ENCODE measurements at regions not wholly inside any gene's neighbourhood (a gene's known extent, or its start where the extent isn't known, plus 50 kb on each side); places are given as distances from the start of the nearest gene placed in this dataset.

DNA sequence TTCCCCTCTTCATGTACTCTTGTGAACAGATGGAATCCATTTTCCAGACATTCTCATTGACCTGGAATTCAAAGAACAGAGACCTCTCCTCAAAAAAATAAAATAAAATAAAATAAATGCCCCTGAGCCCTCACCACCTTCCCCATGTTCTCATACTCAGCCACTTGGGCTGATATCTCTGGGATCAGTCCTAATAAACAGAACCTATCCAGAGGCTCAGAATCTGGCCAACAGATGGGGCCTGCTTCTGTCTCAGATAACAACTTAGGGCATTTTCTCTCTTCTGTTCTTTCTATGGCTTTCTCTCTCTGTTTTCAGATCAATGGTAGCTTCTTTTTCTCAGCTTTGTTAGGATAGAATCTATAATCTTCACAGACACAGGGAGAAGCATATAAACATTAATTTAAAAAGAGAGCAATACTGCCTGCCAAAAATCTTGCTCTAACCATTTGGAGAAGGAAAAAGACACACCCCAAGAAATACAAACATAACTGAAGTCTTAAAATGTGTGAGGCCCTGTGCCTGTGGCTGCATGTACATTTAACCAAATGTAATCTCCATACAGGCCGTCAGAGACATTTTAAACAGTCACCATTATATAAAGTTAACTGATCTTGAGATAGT is 907.1 kb downstream of the FAT4 start:
- no peaks in the 10 kb centered on the region for H3K4me1 Mint-ChIP-seq
- peaks cover 4% of the 10 kb centered on the region for H3K9me3 Mint-ChIP-seq
- H3K36me3 Mint-ChIP-seq = no peaks in the 10 kb centered on the region
- no peak overlapping the region for H3K4me3 Mint-ChIP-seq
- no peaks in the 10 kb centered on the region for H3K27me3 Mint-ChIP-seq
- H3K27ac Mint-ChIP-seq = no peak overlapping the region

- H3K27me3 Mint-ChIP-seq = no peaks in the 10 kb centered on the region
- no peaks in the 10 kb centered on the region for H3K4me1 Mint-ChIP-seq
- H3K36me3 Mint-ChIP-seq = no peaks in the 10 kb centered on the region
- no peak overlapping the region for H3K4me3 Mint-ChIP-seq
- no peak overlapping the region for H3K27ac Mint-ChIP-seq
- peaks cover 4% of the 10 kb centered on the region for H3K9me3 Mint-ChIP-seq
Observed at GRCh38 chr4:126223784-126224407, 909.1 kb downstream of the FAT4 start.

DNA sequence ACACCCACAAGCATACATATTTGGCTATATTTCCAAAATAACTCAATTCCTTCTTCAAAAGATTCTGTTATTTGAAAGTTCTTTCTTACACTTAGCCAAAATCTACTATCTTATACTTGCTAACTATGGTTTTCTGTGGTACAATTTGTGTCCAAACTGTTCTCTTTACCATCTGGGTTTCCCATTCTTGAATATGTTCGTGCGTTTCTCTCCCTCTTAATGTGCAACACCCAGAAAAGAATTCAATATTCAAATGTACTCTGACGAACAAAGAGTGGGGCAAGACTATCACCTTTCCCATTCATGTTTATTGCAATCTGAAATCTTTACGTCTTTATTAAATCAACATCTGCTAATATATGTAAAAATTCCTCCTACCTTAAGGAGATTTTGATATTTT is 912.7 kb downstream of the FAT4 start:
- Mint-ChIP-seq H3K27ac (no peak overlapping the region), H3K4me3 (no peak overlapping the region), H3K9me3 (peaks cover 9% of the 10 kb centered on the region), H3K36me3 (no peaks in the 10 kb centered on the region), H3K4me1 (no peaks in the 10 kb centered on the region), H3K27me3 (no peaks in the 10 kb centered on the region)

GRCh38 chr4:126230269-126230668 is 915.5 kb downstream of the FAT4 start:
- Mint-ChIP-seq H3K27me3 (no peaks in the 10 kb centered on the region), H3K36me3 (no peaks in the 10 kb centered on the region), H3K27ac (no peak overlapping the region), H3K4me3 (no peak overlapping the region), H3K4me1 (no peaks in the 10 kb centered on the region), H3K9me3 (peaks cover 5% of the 10 kb centered on the region)

- no peaks in the 10 kb centered on the region for H3K36me3 Mint-ChIP-seq
- no peaks in the 10 kb centered on the region for H3K27me3 Mint-ChIP-seq
- H3K4me1 Mint-ChIP-seq = no peaks in the 10 kb centered on the region
- H3K9me3 Mint-ChIP-seq = peaks cover 9% of the 10 kb centered on the region
- H3K27ac Mint-ChIP-seq = no peak overlapping the region
- no peak overlapping the region for H3K4me3 Mint-ChIP-seq
Observed at GRCh38 chr4:126233483-126233882, 918.7 kb downstream of the FAT4 start.

- H3K27ac Mint-ChIP-seq = no peak overlapping the region
- no peak overlapping the region for H3K4me3 Mint-ChIP-seq
- peaks cover 8% of the 10 kb centered on the region for H3K9me3 Mint-ChIP-seq
- H3K4me1 Mint-ChIP-seq = no peaks in the 10 kb centered on the region
- H3K27me3 Mint-ChIP-seq = no peaks in the 10 kb centered on the region
- no peaks in the 10 kb centered on the region for H3K36me3 Mint-ChIP-seq
Observed at GRCh38 chr4:126238013-126238412, 923.3 kb downstream of the FAT4 start.

GRCh38 chr4:126241634-126242033 is 926.9 kb downstream of the FAT4 start:
- H3K4me3 Mint-ChIP-seq = no peak overlapping the region
- H3K27me3 Mint-ChIP-seq = no peaks in the 10 kb centered on the region
- H3K36me3 Mint-ChIP-seq = no peaks in the 10 kb centered on the region
- H3K9me3 Mint-ChIP-seq = peaks cover 10% of the 10 kb centered on the region
- no peaks in the 10 kb centered on the region for H3K4me1 Mint-ChIP-seq
- no peak overlapping the region for H3K27ac Mint-ChIP-seq

- H3K27me3 Mint-ChIP-seq = no peaks in the 10 kb centered on the region
- no peaks in the 10 kb centered on the region for H3K4me1 Mint-ChIP-seq
- no peaks in the 10 kb centered on the region for H3K36me3 Mint-ChIP-seq
- peak overlapping the region; percentile 48 for H3K27ac Mint-ChIP-seq
- H3K4me3 Mint-ChIP-seq = no peak overlapping the region
- H3K9me3 Mint-ChIP-seq = peaks cover 10% of the 10 kb centered on the region
Observed at GRCh38 chr4:126242679-126243390, 928.1 kb downstream of the FAT4 start.

DNA sequence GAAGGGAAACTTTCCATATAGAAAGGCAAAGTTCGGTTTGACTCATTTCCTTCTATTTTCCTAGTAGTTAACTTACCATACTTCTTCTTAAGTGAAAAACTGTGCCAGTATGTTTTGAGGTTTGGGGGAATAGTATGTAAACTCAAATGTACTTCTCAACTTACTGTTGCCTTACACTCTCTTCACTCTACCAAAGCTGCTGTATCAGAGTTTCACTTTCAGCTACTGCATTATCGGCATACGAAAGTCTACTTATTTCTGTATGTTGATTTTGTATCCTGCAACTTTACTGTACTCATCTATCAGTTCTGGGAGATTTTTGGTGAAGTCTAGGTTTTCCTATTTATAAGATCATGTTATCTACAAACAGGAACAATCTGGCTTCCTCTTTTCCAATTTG is 932.7 kb downstream of the FAT4 start:
- Mint-ChIP-seq H3K9me3 (peaks cover 17% of the 10 kb centered on the region), H3K27ac (no peak overlapping the region)

GRCh38 chr4:126250006-126250405 is 935.3 kb downstream of the FAT4 start:
- Mint-ChIP-seq H3K4me3 (no peak overlapping the region), H3K36me3 (no peaks in the 10 kb centered on the region), H3K27ac (no peak overlapping the region), H3K27me3 (no peaks in the 10 kb centered on the region), H3K9me3 (peaks cover 8% of the 10 kb centered on the region), H3K4me1 (no peaks in the 10 kb centered on the region)

More for the DNA sequence above, 932.7 kb downstream of the FAT4 start:
- H3K4me1 Mint-ChIP-seq = no peaks in the 10 kb centered on the region
- no peak overlapping the region for H3K4me3 Mint-ChIP-seq
- no peaks in the 10 kb centered on the region for H3K36me3 Mint-ChIP-seq
- no peaks in the 10 kb centered on the region for H3K27me3 Mint-ChIP-seq

DNA sequence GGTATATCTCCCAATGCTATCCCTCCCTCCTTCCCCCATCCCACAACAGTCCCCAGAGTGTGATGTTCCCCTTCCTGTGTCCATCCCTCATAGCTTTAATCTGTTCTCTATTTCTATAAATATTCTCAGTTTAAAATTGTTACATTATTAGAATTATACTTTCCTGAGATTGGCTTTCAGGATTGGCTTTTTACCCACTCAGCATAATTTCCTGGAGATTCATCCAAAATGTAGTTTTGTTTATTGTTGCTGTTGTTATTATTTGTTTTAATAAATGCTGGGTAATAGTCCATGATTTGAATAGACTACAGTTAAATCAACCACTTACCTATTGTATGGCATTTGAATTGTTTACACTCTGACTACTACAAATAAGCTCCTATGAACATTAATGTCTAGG is 936.4 kb downstream of the FAT4 start:
- Mint-ChIP-seq H3K27me3 (no peaks in the 10 kb centered on the region), H3K27ac (no peak overlapping the region), H3K4me3 (no peak overlapping the region), H3K9me3 (peaks cover 8% of the 10 kb centered on the region), H3K4me1 (no peaks in the 10 kb centered on the region), H3K36me3 (no peaks in the 10 kb centered on the region)

- Mint-ChIP-seq H3K4me3 (no peak overlapping the region), H3K36me3 (no peaks in the 10 kb centered on the region), H3K27me3 (no peaks in the 10 kb centered on the region), H3K9me3 (no peaks in the 10 kb centered on the region), H3K4me1 (no peaks in the 10 kb centered on the region), H3K27ac (no peak overlapping the region)
Observed at GRCh38 chr4:126262665-126263064, 947.9 kb downstream of the FAT4 start.

GRCh38 chr4:126264839-126265238 is 950.1 kb downstream of the FAT4 start:
- no peaks in the 10 kb centered on the region for H3K9me3 Mint-ChIP-seq
- H3K27ac Mint-ChIP-seq = no peak overlapping the region
- no peak overlapping the region for H3K4me3 Mint-ChIP-seq
- no peaks in the 10 kb centered on the region for H3K4me1 Mint-ChIP-seq
- H3K36me3 Mint-ChIP-seq = no peaks in the 10 kb centered on the region
- no peaks in the 10 kb centered on the region for H3K27me3 Mint-ChIP-seq

DNA sequence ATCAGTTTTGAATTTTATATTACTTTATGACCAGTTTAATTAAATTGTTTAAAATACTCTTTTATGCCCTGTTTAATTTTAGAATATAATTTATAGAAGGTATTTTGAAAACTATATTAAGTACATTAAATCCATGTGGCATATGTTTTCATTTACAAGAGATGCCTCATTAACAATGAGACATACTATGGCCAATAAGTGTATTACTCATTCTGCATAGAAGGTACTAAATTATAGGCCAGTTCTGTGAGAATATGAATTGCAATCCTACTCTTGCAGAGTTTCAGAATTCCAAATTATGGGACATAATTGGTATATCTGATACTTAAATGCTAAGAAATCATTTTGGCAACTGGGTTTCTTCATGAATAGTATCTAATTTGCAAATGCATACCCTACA is 951.1 kb downstream of the FAT4 start:
- H3K9me3 Mint-ChIP-seq = peaks cover 5% of the 10 kb centered on the region
- H3K4me3 Mint-ChIP-seq = no peak overlapping the region
- no peaks in the 10 kb centered on the region for H3K36me3 Mint-ChIP-seq
- H3K4me1 Mint-ChIP-seq = no peaks in the 10 kb centered on the region
- no peaks in the 10 kb centered on the region for H3K27me3 Mint-ChIP-seq
- no peak overlapping the region for H3K27ac Mint-ChIP-seq

DNA sequence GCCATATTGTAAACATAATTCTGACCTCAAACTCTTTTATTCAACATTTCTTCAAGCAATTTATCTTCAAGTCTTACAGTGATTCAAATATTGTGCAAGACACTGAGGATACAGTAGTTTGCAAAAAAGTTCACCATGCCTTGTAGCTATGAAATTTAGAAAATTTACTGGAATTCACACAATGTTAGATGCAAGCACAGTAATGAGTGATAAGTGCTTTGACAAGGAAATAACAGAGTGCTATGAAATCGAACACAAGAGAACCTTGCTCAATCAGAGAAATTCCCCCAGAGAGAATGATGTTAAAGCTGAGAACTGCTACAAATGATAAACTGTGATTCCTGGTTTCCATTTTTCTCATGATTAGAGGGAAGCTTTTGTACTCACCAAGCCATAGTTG is 952.9 kb downstream of the FAT4 start:
- Mint-ChIP-seq H3K4me3 (no peak overlapping the region), H3K9me3 (peaks cover 5% of the 10 kb centered on the region), H3K36me3 (no peaks in the 10 kb centered on the region), H3K4me1 (no peaks in the 10 kb centered on the region), H3K27ac (no peak overlapping the region), H3K27me3 (no peaks in the 10 kb centered on the region)

DNA sequence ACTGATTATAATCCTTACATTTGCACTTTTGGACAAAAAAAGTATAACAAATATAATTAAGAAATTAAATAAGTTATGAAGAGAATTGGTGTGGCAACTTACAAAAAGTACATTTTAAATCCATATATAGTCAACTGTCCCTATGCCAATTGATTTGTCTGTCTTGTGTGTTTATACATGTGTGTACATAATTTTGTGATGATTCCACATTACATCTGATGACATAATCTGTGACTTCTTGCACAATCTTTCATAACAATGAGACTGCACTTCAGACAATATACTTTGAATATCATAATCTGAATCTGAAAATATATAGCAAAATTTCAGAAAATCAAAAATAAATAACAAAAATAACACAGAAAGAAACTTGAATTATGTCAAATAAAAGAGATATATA is 953.4 kb downstream of the FAT4 start:
- Mint-ChIP-seq H3K4me1 (no peaks in the 10 kb centered on the region), H3K27ac (no peak overlapping the region)

More for the DNA sequence above, 953.4 kb downstream of the FAT4 start:
- Mint-ChIP-seq H3K4me3 (no peak overlapping the region), H3K9me3 (peaks cover 5% of the 10 kb centered on the region), H3K27me3 (no peaks in the 10 kb centered on the region), H3K36me3 (no peaks in the 10 kb centered on the region)

All from activated naive CD4-positive, alpha-beta T cell treated with anti-CD3 and anti-CD28 coated beads, Interleukin-2, amount 50 U/mL, for 24 hours (primary cell).